ENCODE measurements at regions not wholly inside any gene's neighbourhood (a gene's known extent, or its start where the extent isn't known, plus 50 kb on each side); places are given as distances from the start of the nearest gene placed in this dataset.

GRCh38 chr3:76842216-76842615 lies 197.7 kb upstream of the ROBO2 start:
- no peak for DNase-seq

GRCh38 chr3:76855451-76855850 lies 184.4 kb upstream of the ROBO2 start:
- no peak for DNase-seq

GRCh38 chr3:76859596-76859995 lies 180.3 kb upstream of the ROBO2 start:
- DNase-seq, result no peak

- no peak for DNase-seq
These were observed 175.5 kb upstream of the ROBO2 start for GRCh38 chr3:76864355-76864754.

- no peak for DNase-seq
These were observed 173.0 kb upstream of the ROBO2 start for GRCh38 chr3:76866729-76867408.

- DNase-seq, result no peak
These were observed 170.0 kb upstream of the ROBO2 start for GRCh38 chr3:76869726-76870384.

- no peak for DNase-seq
These were observed 168.2 kb upstream of the ROBO2 start for GRCh38 chr3:76871655-76872054.

- no peak for DNase-seq
These were observed 166.9 kb upstream of the ROBO2 start for GRCh38 chr3:76872999-76873398.

- no peak for DNase-seq
These were observed 166.2 kb upstream of the ROBO2 start for GRCh38 chr3:76873532-76874242.

GRCh38 chr3:76879959-76880358 lies 159.9 kb upstream of the ROBO2 start:
- no peak for DNase-seq

- DNase-seq, result no peak
These were observed 153.0 kb upstream of the ROBO2 start for GRCh38 chr3:76886761-76887500.

- no peak for DNase-seq
These were observed 151.0 kb upstream of the ROBO2 start for GRCh38 chr3:76888856-76889255.

GRCh38 chr3:76889911-76890310 lies 150.0 kb upstream of the ROBO2 start:
- no peak for DNase-seq

- no peak for DNase-seq
These were observed 142.8 kb upstream of the ROBO2 start for GRCh38 chr3:76897076-76897475.

- DNase-seq, result no peak
These were observed 139.3 kb upstream of the ROBO2 start for GRCh38 chr3:76900596-76900995.

- no peak for DNase-seq
These were observed 131.7 kb upstream of the ROBO2 start for GRCh38 chr3:76908156-76908555.

GRCh38 chr3:76912841-76913383 lies 127.0 kb upstream of the ROBO2 start:
- DNase-seq, result no peak

- no peak for DNase-seq
These were observed 122.5 kb upstream of the ROBO2 start for GRCh38 chr3:76917436-76917835.

- DNase-seq, result no peak
These were observed 119.4 kb upstream of the ROBO2 start for GRCh38 chr3:76920511-76920910.

- no peak for DNase-seq
These were observed 116.4 kb upstream of the ROBO2 start for GRCh38 chr3:76923485-76923884.

GRCh38 chr3:76930712-76931111 lies 109.2 kb upstream of the ROBO2 start:
- DNase-seq, result no peak

GRCh38 chr3:76933245-76933644 lies 106.7 kb upstream of the ROBO2 start:
- DNase-seq, result no peak

- DNase-seq, result no peak
These were observed 100.9 kb upstream of the ROBO2 start for GRCh38 chr3:76938962-76939361.
